H1 (cell line): ENCODE measurements at regions not wholly inside any gene's neighbourhood (a gene's known extent, or its start where the extent isn't known, plus 50 kb on each side); places are given as distances from the start of the nearest gene placed in this dataset.

ENCODE experiments used
- CTCF ChIA-PET: fragments of 300-600 bp; sonication (Branson Sonifier 250); formaldehyde crosslinking; loops from one replicate; lab custom pipeline; 2021; ENCODE audit not compliant: partially characterized antibody; lab: Charles Lee
- POLR2A ChIA-PET: fragments of 300-600 bp; sonication (Branson Sonifier 250); formaldehyde crosslinking; loops from one replicate; lab custom pipeline; 2021; ENCODE audit warnings: inconsistent platforms; ENCODE audit not compliant: partially characterized antibody; lab: Charles Lee
- DNase-seq, 2 experiments: peaks; one replicate each; pipeline versions ENCODE4 v3.0.0 to v3.0.0-alpha.2; 2010 to 2022; ENCODE audit warnings: low spot score in 2 of 2, low read depth in 1 of 2, mixed read lengths in 1 of 2
- FAIRE-seq: peaks from 2 replicates; lab custom pipeline; 2011; peaks lifted over from hg19 to GRCh38; lab: Jason Lieb, UNC
- H2AFZ ChIP-seq: 2 replicates; pipeline ENCODE4 v1.8.1; 2012; ENCODE audit warnings: low read length, inconsistent platforms
- H2AK5ac ChIP-seq: 2 replicates; pipeline ENCODE4 v1.6.1; 2013; ENCODE audit warnings: low read depth, low read length
- H2BK120ac ChIP-seq: replicated peaks from 2 replicates; pipeline ENCODE3; 2013; ENCODE audit warnings: low read depth, low read length, inconsistent platforms
- H2BK12ac ChIP-seq: 2 replicates; pipeline ENCODE4 v1.6.1; 2013; ENCODE audit warnings: low read depth, low read length
- H2BK15ac ChIP-seq: 2 replicates; pipeline ENCODE4 v1.6.1; 2013; ENCODE audit warnings: low read length
- H2BK20ac ChIP-seq: 2 replicates; pipeline ENCODE4 v1.6.1; 2013; ENCODE audit warnings: low read length
- H2BK5ac ChIP-seq: 2 replicates; pipeline ENCODE4 v1.6.1; 2013; ENCODE audit warnings: low read depth, low read length
- H3K14ac ChIP-seq: 2 replicates; pipeline ENCODE4 v1.6.1; 2013; ENCODE audit warnings: inconsistent platforms; ENCODE audit not compliant: insufficient read length
- H3K18ac ChIP-seq: 2 replicates; pipeline ENCODE4 v1.6.1; 2013; ENCODE audit warnings: low read length; ENCODE audit errors: extremely low read depth
- H3K23ac ChIP-seq: 2 replicates; pipeline ENCODE4 v1.6.1; 2013; ENCODE audit warnings: inconsistent platforms; ENCODE audit not compliant: insufficient read length
- H3K23me2 ChIP-seq: 2 replicates; pipeline ENCODE4 v1.6.1; 2013; ENCODE audit warnings: low read depth, low read length
- H3K27ac ChIP-seq: 2 replicates; pipeline ENCODE4 v1.6.1; 2011; ENCODE audit warnings: low read depth, low read length, inconsistent platforms
- H3K27me3 ChIP-seq, 4 experiments: replicated peaks in 1 of 4; 1 replicate in 1 of 4; 2 replicates in 3 of 4; pipeline versions ENCODE4 v1.6.1 to v1.8.1; 2011 to 2013; ENCODE audit warnings: low read length in 3 of 4, mild to moderate bottlenecking in 3 of 4, inconsistent platforms in 2 of 4, mixed read lengths in 2 of 4, moderate library complexity in 1 of 4; ENCODE audit not compliant: control insufficient read depth in 3 of 4, insufficient read depth in 3 of 4; ENCODE audit errors: extremely low read depth in 1 of 4
- H3K36me3 ChIP-seq, 4 experiments: 2 replicates each; pipeline versions ENCODE4 v1.6.1 to v1.8.1; 2011 to 2013; ENCODE audit warnings: mild to moderate bottlenecking in 4 of 4, low read length in 3 of 4, moderate library complexity in 2 of 4, control low read depth in 1 of 4, inconsistent platforms in 1 of 4; ENCODE audit not compliant: insufficient read depth in 4 of 4, control insufficient read depth in 2 of 4
- H3K4ac ChIP-seq: replicated peaks from 2 replicates; pipeline ENCODE3; 2013; ENCODE audit warnings: low read length, low read depth, mixed read lengths, inconsistent platforms; ENCODE audit not compliant: insufficient read length
- H3K4me1 ChIP-seq, 4 experiments: replicated peaks in 1 of 4; 1 replicate in 1 of 4; 2 replicates in 3 of 4; pipeline versions ENCODE4 v1.6.1 to v1.8.1; 2011 to 2013; ENCODE audit warnings: low read length in 3 of 4, inconsistent platforms in 2 of 4, mixed read lengths in 1 of 4; ENCODE audit not compliant: insufficient read depth in 4 of 4, control insufficient read depth in 3 of 4
- H3K4me2 ChIP-seq, 2 experiments: 2 replicates each; pipeline versions ENCODE4 v1.6.1 to v1.8.1; 2011 to 2013; ENCODE audit warnings: low read depth in 2 of 2, low read length in 2 of 2, control low read depth in 1 of 2, inconsistent platforms in 1 of 2, mild to moderate bottlenecking in 1 of 2; ENCODE audit not compliant: insufficient read depth in 1 of 2
- H3K4me3 ChIP-seq, 4 experiments: fragments of 200-600, 300-600 bp in 1 of 4; sonication (generic), shearing (Covaris generic), sonication (Bioruptor Twin) in 1 of 4; 2 replicates each; pipeline versions ENCODE4 v1.5.1 to v1.8.1; 2011 to 2016; ENCODE audit warnings: low read length in 4 of 4, low read depth in 3 of 4, control low read depth in 2 of 4, inconsistent platforms in 2 of 4, mild to moderate bottlenecking in 2 of 4, mixed read lengths in 1 of 4, moderate library complexity in 1 of 4; ENCODE audit not compliant: insufficient read depth in 2 of 4; ENCODE audit errors: extremely low read depth in 1 of 4
- H3K56ac ChIP-seq: replicated peaks from 2 replicates; pipeline ENCODE3; 2013; ENCODE audit warnings: low read depth, mild to moderate bottlenecking, mixed read lengths, low read length, inconsistent platforms; ENCODE audit not compliant: insufficient read length
- H3K79me1 ChIP-seq: 2 replicates; pipeline ENCODE4 v1.6.1; 2013; ENCODE audit warnings: low read depth, low read length, control low read depth
- H3K79me2 ChIP-seq, 2 experiments: 2 replicates each; pipeline versions ENCODE4 v1.6.1 to v1.8.1; 2012 to 2013; ENCODE audit warnings: low read length in 2 of 2, mild to moderate bottlenecking in 2 of 2, inconsistent platforms in 1 of 2; ENCODE audit not compliant: insufficient read depth in 2 of 2, control insufficient read depth in 1 of 2
- H3K9ac ChIP-seq, 4 experiments: replicated peaks in 1 of 4; 1 replicate in 1 of 4; 2 replicates in 3 of 4; pipeline versions ENCODE4 v1.6.1 to v1.8.1; 2011 to 2013; ENCODE audit warnings: low read depth in 3 of 4, low read length in 3 of 4, control low read depth in 2 of 4, mild to moderate bottlenecking in 2 of 4, moderate library complexity in 2 of 4, inconsistent platforms in 1 of 4; ENCODE audit errors: extremely low read depth in 1 of 4
- H3K9me3 ChIP-seq, 2 experiments: 2 replicates each; pipeline versions ENCODE4 v1.6.1 to v1.8.1; 2012 to 2013; ENCODE audit warnings: mild to moderate bottlenecking in 2 of 2, moderate library complexity in 2 of 2, control low read depth in 1 of 2, inconsistent platforms in 1 of 2, low read depth in 1 of 2, low read length in 1 of 2, mixed read lengths in 1 of 2; ENCODE audit not compliant: insufficient read depth in 2 of 2
- H4K20me1 ChIP-seq, 2 experiments: replicated peaks in 1 of 2; 2 replicates each; pipeline versions ENCODE3 to v1.8.1; 2011 to 2013; ENCODE audit warnings: inconsistent platforms in 2 of 2, low read length in 2 of 2, mild to moderate bottlenecking in 1 of 2; ENCODE audit not compliant: insufficient read depth in 2 of 2, control insufficient read depth in 1 of 2
- H4K5ac ChIP-seq: 2 replicates; pipeline ENCODE4 v1.6.1; 2013; ENCODE audit warnings: low read length, low read depth, mixed read lengths, inconsistent platforms; ENCODE audit not compliant: insufficient read length
- H4K8ac ChIP-seq: 2 replicates; pipeline ENCODE4 v1.8.0; 2013; ENCODE audit warnings: mild to moderate bottlenecking, moderate library complexity, low read length, inconsistent platforms; ENCODE audit not compliant: insufficient read depth; ENCODE audit errors: extremely low read depth
- H4K91ac ChIP-seq: replicated peaks from 2 replicates; pipeline ENCODE3; 2013; ENCODE audit warnings: low read length, mixed read lengths, inconsistent platforms; ENCODE audit not compliant: insufficient read length
- GABPA ChIP-seq: IDR thresholded peaks from 2 replicates; pipeline ENCODE4 v1.6.1; 2011; ENCODE audit warnings: mild to moderate bottlenecking, low read length, moderate library complexity, borderline replicate concordance; ENCODE audit not compliant: insufficient read depth
- RFX5 ChIP-seq: IDR thresholded peaks from 2 replicates; pipeline ENCODE4 v1.6.1; 2011; ENCODE audit warnings: low read depth, low read length, improper control_type of control experiment, borderline replicate concordance
- SIX5 ChIP-seq: IDR thresholded peaks from 2 replicates; pipeline ENCODE4 v1.6.1; 2011; ENCODE audit warnings: mild to moderate bottlenecking, low read depth, low read length
- SP4 ChIP-seq: IDR thresholded peaks from 2 replicates; pipeline ENCODE4 v1.6.1; 2012; ENCODE audit warnings: low read length, inconsistent platforms
- TEAD4 ChIP-seq: IDR thresholded peaks from 2 replicates; pipeline ENCODE4 v1.6.1; 2012; ENCODE audit warnings: low read depth, low read length, inconsistent platforms, mixed read lengths
- WGBS, 2 experiments: shearing (Covaris generic) in 1 of 2; methylation state at CpG; one replicate each; pipeline versions ENCODE4 v1.1.6 to v1.1.7; 2013 to 2015; ENCODE audit warnings: low lambda C conversion rate in 2 of 2, mixed read lengths in 2 of 2, inconsistent platforms in 1 of 2, low coverage in 1 of 2, missing lambda C conversion rate in 1 of 2; ENCODE audit not compliant: insufficient replicate concordance in 2 of 2, insufficient coverage in 1 of 2, insufficient read length in 1 of 2; ENCODE audit errors: extremely low coverage in 1 of 2, missing lambda C conversion rate in 1 of 2; 5-methylcytosine and 5-hydroxymethylcytosine counted together
- TF ChIP-seq, protein P1 (sequence below): IDR thresholded peaks from 2 replicates; pipeline ENCODE4 v1.6.1; 2012; ENCODE audit warnings: inconsistent platforms

DNA sequence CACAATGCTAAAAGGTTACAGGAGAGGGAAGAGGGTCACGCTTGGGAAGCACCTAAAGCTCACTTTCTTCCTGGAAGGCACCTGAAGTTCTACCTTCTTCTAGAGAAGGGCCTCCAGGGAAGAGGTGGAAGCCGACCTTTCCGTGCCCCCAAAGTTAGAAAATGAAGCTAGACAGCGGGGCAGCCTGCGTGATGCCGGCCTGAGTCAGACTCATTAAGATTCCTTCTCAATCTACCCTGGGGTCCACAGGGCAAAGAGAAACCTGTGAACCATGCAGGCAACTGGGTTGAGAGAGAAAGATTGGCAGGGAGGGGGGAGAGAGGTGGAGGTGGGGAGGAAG, 54.8 kb upstream of the CCDC167 start:
- H4K5ac ChIP-seq, result no peak overlapping the region
- ChIA-PET CTCF (interaction anchor here (0.8 to 16.3 kb wide), 6 partner anchors 12 to 75 kb away, joined by 3 to 308 read pairs (median 4); no protein-coding TSS in a partner anchor), POLR2A (interaction anchor here (0.7 to 2.0 kb wide), 2 partner anchors 16 to 50 kb away, joined by 3 to 7 read pairs; no protein-coding TSS in a partner anchor)
- H4K8ac ChIP-seq, result no peak overlapping the region
- no peaks in the 10 kb centered on the region for H4K20me1 ChIP-seq
- no peak overlapping the region for H3K27ac ChIP-seq
- H2BK15ac ChIP-seq, result no peak overlapping the region
- no peak overlapping the region for H2BK5ac ChIP-seq
- H3K4ac ChIP-seq, result no peak overlapping the region
- H4K91ac ChIP-seq, result no peak overlapping the region
- H3K36me3 ChIP-seq, result no peaks in the 10 kb centered on the region
- no peak overlapping the region for H3K14ac ChIP-seq
- no peak overlapping the region for H3K23ac ChIP-seq
- FAIRE-seq (no peak), DNase-seq (no peak)
- H2BK12ac ChIP-seq, result no peak overlapping the region
- no peaks in the 10 kb centered on the region for H3K9me3 ChIP-seq
- H3K9ac ChIP-seq, result no peak overlapping the region
- H2AK5ac ChIP-seq, result no peak overlapping the region
- H2AFZ ChIP-seq, result no peak overlapping the region
- WGBS, 2 experiments, result 89% methylated on average over 6 of the region's 6 CpGs; no CpG with 5 or more reads in 1 of the 2 experiments
- H3K79me1 ChIP-seq, result no peaks in the 10 kb centered on the region
- no peak overlapping the region for H2BK120ac ChIP-seq
- peaks cover 0 to 4% (median 1%) of the 10 kb centered on the region in 4 experiments; a peak in 3 of 7 replicates for H3K4me1 ChIP-seq
- no peak overlapping the region for H3K18ac ChIP-seq
- H3K27me3 ChIP-seq, result peaks cover 0 to 5% (median 1%) of the 10 kb centered on the region in 4 experiments; a peak in 2 of 7 replicates
- no peak overlapping the region for H3K4me2 ChIP-seq
- H2BK20ac ChIP-seq, result no peak overlapping the region
- H3K23me2 ChIP-seq, result no peaks in the 10 kb centered on the region
- no peak overlapping the region for H3K56ac ChIP-seq
- no peaks in the 10 kb centered on the region for H3K79me2 ChIP-seq
- TF ChIP-seq TEAD4 (no peak), RFX5 (no peak), GABPA (no peak), SIX5 (no peak), SP4 (no peak)
- TF ChIP-seq, protein P1, sequence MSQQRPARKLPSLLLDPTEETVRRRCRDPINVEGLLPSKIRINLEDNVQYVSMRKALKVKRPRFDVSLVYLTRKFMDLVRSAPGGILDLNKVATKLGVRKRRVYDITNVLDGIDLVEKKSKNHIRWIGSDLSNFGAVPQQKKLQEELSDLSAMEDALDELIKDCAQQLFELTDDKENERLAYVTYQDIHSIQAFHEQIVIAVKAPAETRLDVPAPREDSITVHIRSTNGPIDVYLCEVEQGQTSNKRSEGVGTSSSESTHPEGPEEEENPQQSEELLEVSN, result no peak
- no peak overlapping the region for H3K4me3 ChIP-seq
